Cerebellar cortex (tissue), 1 donor: ENCODE measurements at regions not wholly inside any gene's neighbourhood (a gene's known extent, or its start where the extent isn't known, plus 50 kb on each side); places are given as distances from the start of the nearest gene placed in this dataset.
"Not testable (repeated sequence)": the region's sequence is repeated elsewhere in the genome, so short reads cannot be mapped to it uniquely, and the experiment has no call there.

Experiments
- DNase-seq: peaks from one replicate; pipeline ENCODE4 v3.0.0-alpha.2; 2015; ENCODE audit warnings: low spot score

- DNase-seq = no peak
Measured at GRCh38 chr1:187838335-187839293, 1009.9 kb downstream of the PLA2G4A start.

DNA sequence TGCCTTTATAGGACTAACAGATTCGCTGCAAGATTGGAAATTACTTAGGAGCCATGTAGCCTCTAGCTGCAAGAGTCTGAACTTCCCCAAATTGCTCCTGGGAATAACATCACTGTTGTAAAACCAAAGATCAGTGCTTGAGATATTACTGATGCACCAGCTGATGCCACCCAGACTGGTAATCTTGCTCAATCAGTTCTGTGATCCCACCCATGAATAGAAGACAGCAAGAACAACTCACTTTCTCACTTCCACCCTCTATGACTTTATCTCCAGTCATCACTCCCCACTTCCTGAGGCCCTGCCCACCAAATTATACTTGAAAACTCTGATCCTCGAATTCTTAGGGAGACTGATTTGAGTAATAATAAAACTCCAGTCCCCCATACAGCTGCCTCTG, 1011.1 kb downstream of the PLA2G4A start:
- DNase-seq = no peak

DNA sequence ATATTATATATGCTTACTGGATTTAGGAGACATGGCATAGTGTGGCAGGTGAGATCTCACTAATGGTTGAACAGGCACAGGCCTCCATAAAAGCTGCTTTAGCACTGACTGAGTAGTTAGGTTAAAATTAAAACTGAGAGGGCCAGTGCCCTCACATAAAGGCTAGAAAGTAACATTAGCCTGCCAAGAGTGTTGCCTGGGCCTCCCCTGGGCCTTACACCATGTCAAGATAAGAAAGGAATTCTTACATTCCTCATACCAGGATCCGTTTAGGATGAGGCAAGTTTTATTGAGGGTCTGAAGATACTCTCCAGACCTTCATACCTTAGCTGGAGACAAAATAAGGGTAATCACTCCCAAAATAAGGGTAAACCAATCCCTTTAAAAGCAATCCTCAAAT, 1011.8 kb downstream of the PLA2G4A start:
- no peak for DNase-seq

DNA sequence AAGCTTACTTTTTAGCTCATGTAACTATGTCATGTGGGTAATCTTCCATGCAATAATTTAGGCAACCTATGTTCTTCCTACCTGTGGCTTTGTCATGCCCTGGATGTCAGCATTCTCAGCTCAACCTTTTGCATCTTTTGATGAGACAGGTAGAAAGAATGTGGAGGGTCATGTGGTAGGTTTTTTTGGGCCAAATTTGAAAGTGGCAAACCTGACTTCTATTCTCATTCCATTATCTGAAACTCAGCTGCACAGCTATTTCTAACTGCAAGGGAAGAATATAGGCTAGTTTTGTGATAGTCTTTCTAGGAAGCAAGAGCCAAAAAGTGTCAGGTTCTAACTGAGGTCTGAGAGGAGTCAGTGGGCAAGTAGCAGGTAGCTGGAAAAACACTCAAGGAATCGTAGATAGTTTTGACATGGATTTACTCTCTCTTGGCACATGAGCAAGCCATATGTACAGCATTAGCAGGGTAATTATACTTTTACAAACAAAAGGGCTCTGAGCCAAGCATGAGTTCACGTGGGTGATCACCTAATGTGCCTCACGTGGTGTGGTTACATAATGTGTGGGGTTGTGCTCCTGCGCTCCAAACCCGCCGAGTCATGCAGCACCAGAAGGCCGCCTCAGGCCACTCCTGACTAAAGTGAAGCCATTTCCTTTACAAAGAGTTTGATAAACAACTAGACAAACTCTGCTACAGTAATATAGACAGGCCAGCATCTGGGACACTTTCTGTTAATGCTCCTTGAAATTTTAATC, 1013.8 kb downstream of the PLA2G4A start:
- DNase-seq = no peak

DNA sequence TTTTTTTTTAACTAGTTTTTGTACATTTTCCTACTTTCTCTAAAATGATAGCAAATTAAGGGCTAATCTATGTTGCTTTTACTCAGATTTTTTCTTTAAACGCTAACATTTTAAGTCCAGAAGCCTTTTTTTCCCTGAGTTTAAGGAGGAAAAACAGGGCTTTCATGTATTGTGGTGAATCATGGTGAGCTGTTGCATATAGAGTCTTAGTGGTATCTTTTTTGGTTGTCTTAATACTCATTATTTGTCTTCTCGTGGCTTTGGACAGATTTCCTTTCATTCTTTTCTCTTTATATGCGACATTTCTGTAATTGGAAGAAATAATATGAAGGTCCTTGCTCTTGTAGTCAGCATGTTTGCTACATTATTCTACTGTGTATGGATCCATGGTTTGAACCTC, 1015.6 kb downstream of the PLA2G4A start:
- no peak for DNase-seq

GRCh38 chr1:187847531-187847930, 1018.8 kb downstream of the PLA2G4A start:
- DNase-seq = no peak

GRCh38 chr1:187848321-187848720, 1019.6 kb downstream of the PLA2G4A start:
- no peak for DNase-seq

DNA sequence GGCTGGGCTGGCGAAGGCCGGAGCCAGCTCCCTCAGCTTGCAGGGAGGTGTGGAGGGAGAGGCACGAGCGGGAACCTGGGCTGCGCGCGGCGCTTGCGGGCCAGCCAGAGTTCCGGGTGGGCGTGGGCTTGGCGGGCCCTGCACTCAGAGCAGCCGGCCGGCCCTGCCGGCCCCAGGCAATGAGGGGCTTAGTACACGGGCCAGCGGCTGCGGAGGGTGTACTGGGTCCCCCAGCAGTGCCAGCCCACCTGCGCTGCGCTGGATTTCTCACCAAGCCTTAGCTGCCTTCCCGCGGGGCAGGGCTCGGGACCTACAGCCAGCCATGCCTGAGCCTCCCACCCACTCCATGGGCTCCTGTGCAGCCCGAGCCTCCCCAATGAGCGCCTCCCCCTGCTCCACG, 1021.4 kb downstream of the PLA2G4A start:
- not testable (repeated sequence) for DNase-seq

GRCh38 chr1:187853505-187853904, 1024.8 kb downstream of the PLA2G4A start:
- DNase-seq = no peak

- no peak for DNase-seq
Measured at GRCh38 chr1:187854457-187854856, 1025.7 kb downstream of the PLA2G4A start.

GRCh38 chr1:187862506-187862905, 1033.8 kb downstream of the PLA2G4A start:
- DNase-seq = no peak

DNA sequence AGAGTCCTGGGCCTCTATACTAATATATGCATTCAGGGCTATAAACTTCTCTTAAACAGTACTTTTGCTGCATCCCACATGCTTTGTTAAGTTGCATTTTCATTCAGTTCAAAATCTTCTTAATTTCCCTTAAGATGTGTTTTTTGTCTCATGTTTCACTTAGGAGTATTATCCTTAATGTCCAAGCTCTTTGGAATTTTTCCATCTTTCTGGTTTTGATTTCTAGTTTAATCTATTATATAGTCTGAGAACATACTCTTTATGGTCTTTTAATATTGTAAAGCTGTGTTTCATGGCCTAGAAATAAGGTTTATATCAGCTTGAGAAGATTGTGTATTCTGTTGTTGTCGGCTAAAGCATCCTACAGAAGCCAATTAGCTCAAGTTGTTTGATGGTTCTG, 1041.8 kb downstream of the PLA2G4A start:
- no peak for DNase-seq

DNA sequence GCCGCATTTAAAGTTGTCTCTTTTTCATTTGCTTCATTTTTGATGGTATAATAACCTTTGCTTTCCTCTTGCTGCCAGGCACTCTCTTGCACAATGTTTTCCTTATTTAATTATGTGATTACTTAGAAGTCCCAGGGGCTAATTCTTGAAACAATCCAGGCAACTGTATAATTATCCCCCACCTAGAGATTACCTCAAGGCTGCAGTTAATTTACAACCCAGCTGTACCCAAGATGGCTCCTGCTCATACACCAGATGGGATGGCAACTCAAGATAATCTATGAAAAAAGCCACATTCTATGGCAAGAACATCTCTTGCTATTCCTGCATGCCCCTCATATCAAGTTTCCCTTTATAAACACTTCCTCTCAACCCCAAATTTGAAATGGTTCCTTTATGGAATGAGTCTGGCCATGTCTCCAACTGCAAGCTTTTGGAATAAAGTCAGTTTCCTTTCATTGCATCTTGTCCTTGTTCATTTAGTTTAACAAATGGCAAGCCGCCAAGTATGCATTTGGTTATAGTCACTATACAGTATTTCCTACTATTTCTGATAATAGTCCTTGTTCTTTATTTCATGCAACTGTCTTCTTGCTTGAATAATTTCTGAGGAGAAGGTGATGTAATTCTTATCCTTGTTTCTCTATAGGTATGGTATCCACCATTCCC, 1042.6 kb downstream of the PLA2G4A start:
- DNase-seq = no peak

- no peak for DNase-seq
Measured at GRCh38 chr1:187872550-187872949, 1043.8 kb downstream of the PLA2G4A start.

- DNase-seq = no peak
Measured at GRCh38 chr1:187873126-187873525, 1044.4 kb downstream of the PLA2G4A start.

- no peak for DNase-seq
Measured at GRCh38 chr1:187876775-187877174, 1048.0 kb downstream of the PLA2G4A start.

DNA sequence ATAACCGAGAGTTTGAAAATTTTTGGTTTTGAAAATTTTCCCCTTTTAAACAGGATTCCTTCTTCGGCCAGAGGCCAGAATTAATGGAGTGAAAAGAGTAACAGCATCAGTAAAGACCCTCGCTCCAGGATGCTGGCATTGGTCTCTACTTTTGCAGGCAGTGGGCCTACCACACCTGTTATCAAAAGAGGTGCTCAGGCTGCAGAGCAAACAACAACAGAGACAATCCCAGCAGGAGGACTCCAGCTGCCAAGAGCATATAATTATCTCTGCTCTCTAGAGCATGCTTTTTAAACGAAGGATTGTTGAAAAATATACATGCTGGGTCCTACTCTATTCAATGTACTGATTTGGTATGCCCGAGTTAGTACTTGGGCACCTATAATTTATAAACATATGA, 1048.5 kb downstream of the PLA2G4A start:
- DNase-seq = no peak

GRCh38 chr1:187878883-187879282, 1050.1 kb downstream of the PLA2G4A start:
- DNase-seq = no peak

- DNase-seq = no peak
Measured at GRCh38 chr1:187883356-187883755, 1054.6 kb downstream of the PLA2G4A start.

- no peak for DNase-seq
Measured at GRCh38 chr1:187891993-187892682, 1063.4 kb downstream of the PLA2G4A start.

DNA sequence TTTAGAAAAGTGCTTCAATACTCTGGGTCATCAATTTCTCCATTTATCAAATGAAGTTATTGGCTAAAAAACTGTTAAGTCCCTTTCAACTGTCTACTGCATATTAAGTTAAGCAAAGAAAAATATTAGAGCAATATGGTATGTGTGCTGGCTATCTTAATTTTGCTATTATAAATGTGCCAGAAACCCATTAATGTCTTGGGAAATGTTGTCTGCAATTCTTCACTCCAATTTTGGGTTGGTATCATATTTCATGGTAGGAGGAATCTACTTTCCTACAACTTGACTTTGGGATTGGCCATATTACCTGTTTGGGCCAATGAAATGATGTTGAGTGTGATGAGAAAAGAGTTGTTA, 1063.9 kb downstream of the PLA2G4A start:
- DNase-seq = no peak

DNA sequence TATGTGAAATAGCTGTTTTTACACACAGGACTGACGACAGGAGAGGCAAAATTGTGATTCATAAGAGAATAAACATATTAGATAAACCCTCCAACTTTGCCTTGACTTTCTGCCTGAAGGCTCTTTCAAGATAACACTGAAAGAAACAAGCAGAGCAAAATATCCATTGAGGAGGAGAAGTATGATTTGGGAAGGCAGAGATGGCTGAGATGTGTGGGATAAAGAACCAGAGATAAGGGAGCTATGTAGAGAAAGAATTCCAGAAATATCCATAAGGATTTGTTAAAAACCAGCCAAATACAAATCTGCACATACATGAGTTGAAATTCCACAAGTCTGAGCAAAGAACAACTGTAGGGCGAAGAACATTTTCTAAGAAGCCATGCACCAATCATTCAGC, 1064.7 kb downstream of the PLA2G4A start:
- no peak for DNase-seq
